22Rv1 (cell line): ENCODE measurements at regions not wholly inside any gene's neighbourhood (a gene's known extent, or its start where the extent isn't known, plus 50 kb on each side); places are given as distances from the start of the nearest gene placed in this dataset.

ENCODE experiments used
- H3K27ac ChIP-seq: fragments of 450-650 bp; 2 replicates; pipeline ENCODE4 v1.5.1; 2017
- CTCF ChIP-seq: fragments of 450-650 bp; IDR thresholded peaks from 2 replicates; pipeline ENCODE4 v1.5.1; 2017; ENCODE audit warnings: mild to moderate bottlenecking
- ZFX ChIP-seq: fragments of 450-650 bp; IDR thresholded peaks from 2 replicates; pipeline ENCODE4 v1.6.1; 2017; ENCODE audit warnings: antibody characterized with exemption, borderline replicate concordance

DNA sequence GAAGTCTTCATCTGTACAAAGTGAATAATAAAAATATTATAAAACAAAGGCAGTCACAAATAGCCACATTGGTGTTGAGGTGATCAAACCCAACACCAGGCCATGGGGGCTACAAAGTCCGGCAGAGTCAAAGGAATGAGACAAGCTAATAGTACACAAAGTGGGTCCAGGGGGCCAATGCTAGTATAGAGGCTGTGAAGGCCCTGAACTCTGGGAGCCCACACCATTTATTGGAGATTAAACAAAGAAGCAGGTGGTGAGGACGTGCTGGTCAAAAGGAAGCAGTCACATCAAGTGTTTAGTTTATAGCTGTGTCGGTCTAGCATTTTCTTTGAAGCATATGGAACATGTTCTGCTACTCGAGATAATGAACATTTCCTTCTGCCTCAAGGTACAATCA lies 58.6 kb upstream of the CCT8L2 start:
- no peak overlapping the region for H3K27ac ChIP-seq
- TF ChIP-seq CTCF = no peak
- TF ChIP-seq ZFX = no peak
